CD4-positive, alpha-beta T cell treated with Interleukin-17A for 4 hours (primary cell): ENCODE measurements at regions not wholly inside any gene's neighbourhood (a gene's known extent, or its start where the extent isn't known, plus 50 kb on each side); places are given as distances from the start of the nearest gene placed in this dataset.

Source experiments
- DNase-seq: peaks from one replicate; pipeline ENCODE4 v3.0.0-alpha.2; 2020; ENCODE audit warnings: mixed read lengths

GRCh38 chr12:93158065-93158843 is 219.5 kb upstream of the NUDT4 start:
- no peak for DNase-seq

- no peak for DNase-seq
Measured at GRCh38 chr12:93163260-93164036, 214.3 kb upstream of the NUDT4 start.

GRCh38 chr12:93164103-93164880 is 213.4 kb upstream of the NUDT4 start:
- DNase-seq, result no peak

- DNase-seq, result no peak
Measured at GRCh38 chr12:93165384-93165932, 212.3 kb upstream of the NUDT4 start.

- no peak for DNase-seq
Measured at GRCh38 chr12:93166541-93167307, 211.0 kb upstream of the NUDT4 start.

- no peak for DNase-seq
Measured at GRCh38 chr12:93167331-93167730, 210.4 kb upstream of the NUDT4 start.

GRCh38 chr12:93167841-93168492 is 209.8 kb upstream of the NUDT4 start:
- DNase-seq, result no peak

- DNase-seq, result no peak
Measured at GRCh38 chr12:93168751-93169150, 209.0 kb upstream of the NUDT4 start.

GRCh38 chr12:93169536-93169935 is 208.2 kb upstream of the NUDT4 start:
- DNase-seq, result no peak

- no peak for DNase-seq
Measured at GRCh38 chr12:93170928-93171327, 206.8 kb upstream of the NUDT4 start.

GRCh38 chr12:93173178-93173957 is 204.4 kb upstream of the NUDT4 start:
- no peak for DNase-seq

GRCh38 chr12:93174048-93174447 is 203.7 kb upstream of the NUDT4 start:
- no peak for DNase-seq

- DNase-seq, result no peak
Measured at GRCh38 chr12:93174473-93174872, 203.3 kb upstream of the NUDT4 start.

GRCh38 chr12:93176165-93176564 is 201.6 kb upstream of the NUDT4 start:
- no peak for DNase-seq

- no peak for DNase-seq
Measured at GRCh38 chr12:93176610-93177126, 201.1 kb upstream of the NUDT4 start.

- no peak for DNase-seq
Measured at GRCh38 chr12:93177208-93178153, 200.2 kb upstream of the NUDT4 start.

GRCh38 chr12:93178154-93178878 is 199.4 kb upstream of the NUDT4 start:
- no peak for DNase-seq

GRCh38 chr12:93179792-93180191 is 197.9 kb upstream of the NUDT4 start:
- DNase-seq, result no peak

- DNase-seq, result no peak
Measured at GRCh38 chr12:93180566-93180965, 197.2 kb upstream of the NUDT4 start.
